GM12878 (cell line): ENCODE measurements at regions not wholly inside any gene's neighbourhood (a gene's known extent, or its start where the extent isn't known, plus 50 kb on each side); places are given as distances from the start of the nearest gene placed in this dataset.
"Not testable (repeated sequence)": the region's sequence is repeated elsewhere in the genome, so short reads cannot be mapped to it uniquely, and the experiment has no call there.

ENCODE experiments used
- ATAC-seq: fragments of 200-7000 bp; cut with Tn5 transposase; 3 replicates; pipeline ENCODE4 v1.9.1; 2020; ENCODE audit warnings: mild to moderate bottlenecking, moderate library complexity
- BruUV-seq: library from RNA; stranded (reverse); fragments of 400-500 nt; replicated peaks from 2 replicates; lab custom pipeline; 2021; lab: Mats Ljungman, UMichigan
- CTCF ChIA-PET: fragments of 300-600 bp; sonication (Branson Sonifier 250); formaldehyde crosslinking; extraction: SDS; loops from one replicate; lab custom pipeline; 2021; ENCODE audit warnings: inconsistent platforms; lab: Yijun Ruan, JAX
- POLR2A ChIA-PET: fragments of 350-600 bp; formaldehyde crosslinking; extraction: SDS; loops from one replicate; lab custom pipeline; 2021; ENCODE audit warnings: inconsistent platforms; lab: Charles Lee
- RAD21 ChIA-PET: fragments of 300-600 bp; sonication (Branson Sonifier 250); formaldehyde crosslinking; loops from one replicate; lab custom pipeline; 2023; ENCODE audit warnings: antibody characterized with exemption; ENCODE audit not compliant: unreplicated experiment; lab: Charles Lee
- SMC1A ChIA-PET: fragments of 300-600 bp; sonication (Branson Sonifier 250); formaldehyde crosslinking; loops from one replicate; lab custom pipeline; 2023; ENCODE audit not compliant: unreplicated experiment, uncharacterized antibody; lab: Charles Lee
- DNase-seq: peaks from one replicate; pipeline ENCODE4 v3.0.0-alpha.2; 2011; ENCODE audit warnings: low read depth, low spot score
- FAIRE-seq: peaks from 3 replicates; lab custom pipeline; 2011; peaks lifted over from hg19 to GRCh38; lab: Jason Lieb, UNC
- H2AFZ ChIP-seq: 2 replicates; pipeline ENCODE4 v1.6.0; 2011; ENCODE audit warnings: low read depth, low read length, control low read depth; ENCODE audit not compliant: control insufficient read depth
- H3K27ac ChIP-seq: 2 replicates; pipeline ENCODE4 v1.5.1; 2011; ENCODE audit warnings: control low read depth; ENCODE audit not compliant: control insufficient read depth, insufficient read depth
- H3K27me3 ChIP-seq, 2 experiments: replicated peaks in 1 of 2; 2 replicates each; pipeline versions ENCODE4 v1.6.0 to v1.6.1; 2011; ENCODE audit warnings: low read length in 1 of 2; ENCODE audit not compliant: control insufficient read depth in 2 of 2, insufficient read depth in 2 of 2
- H3K36me3 ChIP-seq, 2 experiments: 2 replicates each; pipeline ENCODE4 v1.5.1; 2011; ENCODE audit warnings: low read length in 1 of 2; ENCODE audit not compliant: control insufficient read depth in 2 of 2, insufficient read depth in 2 of 2
- H3K4me1 ChIP-seq: 2 replicates; pipeline ENCODE4 v1.6.1; 2011; ENCODE audit warnings: mild to moderate bottlenecking, low read length, moderate library complexity, mixed read lengths; ENCODE audit not compliant: control insufficient read depth, insufficient read depth
- H3K4me2 ChIP-seq: 2 replicates; pipeline ENCODE4 v1.6.0; 2011; ENCODE audit warnings: control low read depth; ENCODE audit not compliant: control insufficient read depth, insufficient read depth
- H3K4me3 ChIP-seq: fragments of 200-600 bp; sonication (generic); 2 replicates; pipeline ENCODE4 v1.5.1; 2016
- H3K79me2 ChIP-seq: 2 replicates; pipeline ENCODE4 v1.6.0; 2011; ENCODE audit warnings: low read length; ENCODE audit not compliant: control insufficient read depth, insufficient read depth
- H3K9ac ChIP-seq: 2 replicates; pipeline ENCODE4 v1.8.0; 2011; ENCODE audit warnings: low read length, control low read depth, mixed read lengths; ENCODE audit not compliant: control insufficient read depth, insufficient read depth
- H3K9me3 ChIP-seq: replicated peaks from 3 replicates; pipeline ENCODE4 v1.5.1; 2011; ENCODE audit warnings: mild to moderate bottlenecking, low read length; ENCODE audit not compliant: control insufficient read depth, insufficient read depth
- H4K20me1 ChIP-seq: 2 replicates; pipeline ENCODE4 v1.6.0; 2011; ENCODE audit not compliant: control insufficient read depth, insufficient read depth
- CREB1 ChIP-seq: IDR thresholded peaks from 2 replicates; pipeline ENCODE4 v1.6.1; 2012; ENCODE audit warnings: low read depth, mild to moderate bottlenecking, inconsistent platforms
- EGR1 ChIP-seq, 2 experiments: IDR thresholded peaks; 1 replicate in 1 of 2; 2 replicates in 1 of 2; pipeline ENCODE4 v1.6.1; 2011 to 2012; ENCODE audit warnings: low read depth in 2 of 2, low read length in 2 of 2, borderline replicate concordance in 1 of 2, mild to moderate bottlenecking in 1 of 2, moderate library complexity in 1 of 2
- PML ChIP-seq: IDR thresholded peaks from 2 replicates; pipeline ENCODE4 v1.6.1; 2012; ENCODE audit warnings: low read length, inconsistent platforms
- POLR2A ChIP-seq: IDR thresholded peaks from 2 replicates; pipeline ENCODE4 v1.6.1; 2011; ENCODE audit warnings: low read depth, mild to moderate bottlenecking, low read length
- POLR2AphosphoS5 ChIP-seq: IDR thresholded peaks from 2 replicates; pipeline ENCODE4 v1.6.1; 2011; ENCODE audit warnings: mild to moderate bottlenecking, low read length, inconsistent platforms
- SMAD5 ChIP-seq: IDR thresholded peaks from 2 replicates; pipeline ENCODE4 v1.6.1; 2016; ENCODE audit warnings: antibody characterized with exemption, low read depth
- ZBED1 ChIP-seq: IDR thresholded peaks from 2 replicates; pipeline ENCODE4 v1.6.1; 2016; ENCODE audit warnings: borderline replicate concordance
- WGBS: methylation state at CpG from one replicate; pipeline ENCODE4 v1.1.6; 2016; ENCODE audit warnings: low lambda C conversion rate; ENCODE audit not compliant: insufficient replicate concordance, insufficient coverage; ENCODE audit errors: missing lambda C conversion rate; 5-methylcytosine and 5-hydroxymethylcytosine counted together
- in situ Hi-C: fragments of 300-500 bp; cut with MboI; formaldehyde crosslinking; loops from 9 replicates; pipeline ENCODE4 v1.14.3; 2018; ENCODE audit warnings: mixed read lengths
- intact Hi-C: fragments of 100-400 bp; cut with micrococcal nuclease; formaldehyde crosslinking; loops from one replicate; pipeline ENCODE4 v1.14.2; 2022; ENCODE audit not compliant: unreplicated experiment
- TF ChIP-seq, protein P1 (sequence below): IDR thresholded peaks from 2 replicates; pipeline ENCODE4 v1.6.1; 2011; ENCODE audit warnings: borderline replicate concordance, low read depth, mild to moderate bottlenecking, moderate library complexity, mixed read lengths, low read length; ENCODE audit not compliant: insufficient read depth; ENCODE audit errors: extremely low read length
- TF ChIP-seq, protein P2 (sequence below): IDR thresholded peaks from 2 replicates; pipeline ENCODE4 v1.6.1; 2012; ENCODE audit warnings: low read depth, low read length, improper control_type of control experiment

DNA sequence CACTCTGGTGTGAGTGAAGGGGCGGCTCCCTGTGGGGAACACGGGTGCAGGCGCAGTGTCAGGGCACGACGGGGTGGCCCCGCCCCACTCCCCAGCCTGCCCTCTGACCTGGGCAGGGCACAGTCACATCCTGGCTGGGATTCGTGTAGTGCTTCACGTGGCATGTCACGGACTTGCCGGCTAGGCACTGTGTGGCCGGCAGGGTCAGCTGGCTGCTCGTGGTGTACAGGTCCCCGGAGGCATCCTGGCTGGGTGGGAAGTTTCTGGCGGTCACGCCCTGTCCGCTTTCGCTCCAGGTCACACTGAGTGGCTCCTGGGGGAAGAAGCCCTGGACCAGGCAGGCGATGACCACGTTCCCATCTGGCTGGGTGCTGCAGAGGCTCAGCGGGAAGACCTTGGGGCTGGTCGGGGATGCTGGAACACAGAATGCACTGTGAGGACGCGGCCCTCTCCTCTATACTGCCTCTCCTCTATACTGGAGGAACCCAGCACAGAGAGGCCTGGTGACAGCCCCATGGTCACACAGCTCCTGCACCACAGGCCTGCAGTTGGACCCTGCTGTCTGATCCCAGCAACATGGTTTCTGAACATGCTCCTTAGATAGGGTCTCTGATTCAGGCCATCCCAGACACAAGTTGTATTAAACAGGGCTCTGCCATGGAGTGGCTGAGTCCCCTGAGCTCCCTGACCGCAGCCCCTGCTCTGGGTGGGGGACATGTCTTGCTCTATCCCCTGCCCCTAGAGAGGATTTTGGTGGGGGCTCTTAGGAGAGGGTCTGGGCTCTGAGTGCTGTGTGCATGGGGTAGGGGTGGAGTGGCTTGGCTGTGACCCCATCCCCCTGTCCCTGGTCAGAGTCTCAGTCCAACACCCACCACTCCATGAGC is 182.1 kb downstream of the TMEM121 start:
- BruUV-seq, DNase-seq, FAIRE-seq, H2AFZ ChIP-seq, H3K27me3 ChIP-seq, POLR2A ChIA-PET, H4K20me1 ChIP-seq, H3K9me3 ChIP-seq: not testable (repeated sequence)
- peak overlapping the region; percentile 58; the same call in 1 of the 2 replicates for H3K4me3 ChIP-seq
- peak overlapping the region; percentile 52 for H3K9ac ChIP-seq
- peak; percentile 31 for ATAC-seq
- CTCF ChIA-PET: interaction anchor here (1.9 to 2.2 kb wide), 2 partner anchors 569 to 600 kb away, joined by 7 to 10 read pairs; no protein-coding TSS in a partner anchor
- intact Hi-C loops (loop anchor here (10.0 kb wide), 1 partner anchor 566 kb away; no protein-coding TSS in a partner anchor), in situ Hi-C loops (loop anchor here (10.0 kb wide), 2 partner anchors 124 to 566 kb away; no protein-coding TSS in a partner anchor)
- peaks cover 15% of the 10 kb centered on the region for H3K4me1 ChIP-seq
- peaks cover 24% of the 10 kb centered on the region for H3K79me2 ChIP-seq
- H3K27ac ChIP-seq: peak overlapping the region; percentile 74
- H3K4me2 ChIP-seq: peak overlapping the region; percentile 26
- TF ChIP-seq, protein P1, sequence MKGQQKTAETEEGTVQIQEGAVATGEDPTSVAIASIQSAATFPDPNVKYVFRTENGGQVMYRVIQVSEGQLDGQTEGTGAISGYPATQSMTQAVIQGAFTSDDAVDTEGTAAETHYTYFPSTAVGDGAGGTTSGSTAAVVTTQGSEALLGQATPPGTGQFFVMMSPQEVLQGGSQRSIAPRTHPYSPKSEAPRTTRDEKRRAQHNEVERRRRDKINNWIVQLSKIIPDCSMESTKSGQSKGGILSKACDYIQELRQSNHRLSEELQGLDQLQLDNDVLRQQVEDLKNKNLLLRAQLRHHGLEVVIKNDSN: peak; percentile 79
- TF ChIP-seq SMAD5 (peak; percentile 81), EGR1 (IDR thresholded peaks at IDR 0.05; ENCODE audit: borderline replicate concordance in 1 of 2, low read depth in 2 of 2, low read length in 2 of 2) (0 out of 3 replicates have a peak, but pooled peaks of 1 of the 2 experiments have one; percentile 4), CREB1 (peak; percentile 17; the same call in 1 of the 2 replicates), ZBED1 (peak; percentile 13; the same call in 1 of the 2 replicates), POLR2A (peak; percentile 74), POLR2AphosphoS5 (peak; percentile 74), PML (peak; percentile 68; the same call in 1 of the 2 replicates)
- TF ChIP-seq, protein P2, sequence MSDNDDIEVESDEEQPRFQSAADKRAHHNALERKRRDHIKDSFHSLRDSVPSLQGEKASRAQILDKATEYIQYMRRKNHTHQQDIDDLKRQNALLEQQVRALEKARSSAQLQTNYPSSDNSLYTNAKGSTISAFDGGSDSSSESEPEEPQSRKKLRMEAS: 0 out of 2 replicates have a peak, but pooled peaks have one; percentile 24
- TF ChIP-seq, all 136 proteins: peak for 9; not testable (repeated sequence) for 127
- SMC1A ChIA-PET: interaction anchor here (1.3 to 2.2 kb wide), 2 partner anchors 569 to 600 kb away, joined by 4 to 5 read pairs; no protein-coding TSS in a partner anchor
- WGBS: 23% methylated on average over 23 of the region's 24 CpGs
- RAD21 ChIA-PET, H3K36me3 ChIP-seq: not testable (repeated sequence)
